GM19324 (cell line): ENCODE measurements at regions not wholly inside any gene's neighbourhood (a gene's known extent, or its start where the extent isn't known, plus 50 kb on each side); places are given as distances from the start of the nearest gene placed in this dataset.
"Not testable (repeated sequence)": the region's sequence is repeated elsewhere in the genome, so short reads cannot be mapped to it uniquely, and the experiment has no call there.

Source experiments
- ATAC-seq: cut with Tn5 transposase; IDR thresholded peaks from one replicate; pipeline ENCODE4 v1.9.1; 2021; ENCODE audit warnings: mild to moderate bottlenecking, moderate library complexity; ENCODE audit not compliant: unreplicated experiment, low FRiP score

- ATAC-seq = no peak
Measured at GRCh38 chr2:31666878-31667277, 86.1 kb upstream of the SRD5A2 start.

DNA sequence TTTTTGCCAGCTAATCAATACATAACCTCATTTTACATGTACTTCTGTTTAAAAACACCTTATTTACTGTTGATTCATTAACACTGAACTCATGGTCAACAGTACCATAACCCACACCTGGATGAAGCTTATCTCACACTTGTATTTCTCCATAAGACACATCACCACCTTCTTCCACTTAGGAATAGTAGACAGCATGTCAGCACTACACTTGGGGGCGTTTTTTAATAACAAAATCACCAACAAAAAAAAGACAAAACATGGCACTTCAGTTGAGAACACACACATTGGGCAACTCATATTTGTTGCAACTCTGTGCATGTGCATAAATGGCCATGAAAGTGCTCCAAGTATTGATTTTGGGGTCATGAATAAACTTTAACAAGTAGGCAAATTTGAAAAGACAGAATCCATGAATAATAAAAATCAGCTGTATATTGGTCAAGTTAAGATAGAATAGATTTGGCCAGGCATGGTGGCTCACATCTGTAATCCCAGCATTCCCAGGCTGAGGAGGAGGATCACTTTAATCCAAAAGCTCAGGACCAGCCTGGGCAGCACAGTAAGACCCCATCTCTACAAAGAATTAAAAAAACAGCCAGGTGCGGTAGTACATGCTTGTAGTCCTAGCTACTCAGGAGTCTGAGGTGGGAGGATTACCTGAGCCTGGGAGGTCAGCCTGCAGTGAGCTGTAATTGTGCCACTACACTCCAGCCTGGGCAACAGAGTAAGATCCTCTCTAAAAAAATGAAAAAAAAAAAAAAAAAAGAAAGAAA is 84.4 kb upstream of the SRD5A2 start:
- no peak for ATAC-seq

DNA sequence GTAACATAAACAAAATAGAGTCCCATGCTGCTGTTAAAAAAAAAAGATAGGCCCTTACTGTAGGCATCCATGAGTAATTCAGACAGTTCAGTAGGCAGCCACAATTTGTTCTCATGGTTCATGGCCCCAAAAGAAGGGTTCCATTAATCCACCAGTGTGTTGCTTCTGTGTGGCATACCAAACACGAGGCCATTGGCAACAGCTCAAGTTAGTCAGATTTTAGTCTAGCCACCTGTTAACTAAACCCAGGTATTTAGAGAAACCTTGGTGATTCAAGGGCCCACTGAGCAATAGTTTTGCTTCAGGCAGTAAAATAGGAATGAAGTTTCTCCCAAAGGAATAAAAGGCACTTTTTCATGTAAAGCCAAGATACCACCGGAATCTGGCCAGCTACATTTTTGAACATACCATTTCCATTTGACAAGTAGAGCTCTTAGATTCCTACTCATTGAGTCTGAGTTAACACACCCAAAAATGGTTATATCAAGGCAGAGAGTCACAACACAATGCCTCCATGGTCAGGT is 80.1 kb upstream of the SRD5A2 start:
- no peak for ATAC-seq

GRCh38 chr2:31660165-31660564 is 79.4 kb upstream of the SRD5A2 start:
- no peak for ATAC-seq

- ATAC-seq = no peak
Measured at GRCh38 chr2:31654241-31654640, 73.5 kb upstream of the SRD5A2 start.

- ATAC-seq = no peak
Measured at GRCh38 chr2:31651736-31652135, 71.0 kb upstream of the SRD5A2 start.

DNA sequence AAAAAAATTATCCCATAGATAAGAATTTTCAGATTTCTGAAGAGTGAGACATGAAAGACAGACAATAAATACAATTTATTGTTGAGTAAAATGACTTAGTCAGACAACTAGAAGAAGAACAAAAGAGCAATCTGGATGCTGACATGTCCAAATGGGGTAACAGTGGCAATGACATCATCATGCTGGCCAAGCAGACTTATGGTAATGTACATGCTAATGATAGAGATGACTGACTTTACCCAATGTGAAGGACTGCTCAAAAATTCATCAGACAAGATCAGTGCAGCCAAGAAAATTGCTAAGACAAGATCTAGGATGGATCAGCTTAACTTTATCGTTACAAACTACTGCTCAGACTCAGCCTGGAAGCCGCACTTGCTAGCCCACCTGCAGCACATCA is 70.5 kb upstream of the SRD5A2 start:
- no peak for ATAC-seq

GRCh38 chr2:31644551-31644950 is 63.8 kb upstream of the SRD5A2 start:
- no peak for ATAC-seq

GRCh38 chr2:31642707-31643106 is 62.0 kb upstream of the SRD5A2 start:
- ATAC-seq = no peak

DNA sequence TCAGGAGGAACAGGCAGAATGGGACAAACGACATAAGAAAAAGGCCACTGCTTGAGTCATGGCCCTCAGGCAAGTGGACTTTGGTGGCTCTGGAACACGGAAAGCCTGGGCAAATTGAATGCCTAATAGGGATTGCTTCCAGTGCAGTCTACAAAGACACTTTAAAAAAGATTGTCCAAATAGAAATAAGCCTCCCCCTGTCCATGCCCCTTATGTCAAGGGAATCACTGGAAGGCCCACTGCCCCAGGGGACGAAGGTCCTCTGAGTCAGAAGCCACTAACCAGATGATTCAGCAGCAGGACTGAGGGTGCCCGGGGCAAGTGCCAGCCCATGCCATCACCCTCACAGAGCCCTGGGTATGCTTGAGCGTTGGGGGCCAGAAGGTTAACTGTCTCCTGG is 51.5 kb upstream of the SRD5A2 start:
- not testable (repeated sequence) for ATAC-seq
